ENCODE measurements at regions not wholly inside any gene's neighbourhood (a gene's known extent, or its start where the extent isn't known, plus 50 kb on each side); places are given as distances from the start of the nearest gene placed in this dataset.

DNA sequence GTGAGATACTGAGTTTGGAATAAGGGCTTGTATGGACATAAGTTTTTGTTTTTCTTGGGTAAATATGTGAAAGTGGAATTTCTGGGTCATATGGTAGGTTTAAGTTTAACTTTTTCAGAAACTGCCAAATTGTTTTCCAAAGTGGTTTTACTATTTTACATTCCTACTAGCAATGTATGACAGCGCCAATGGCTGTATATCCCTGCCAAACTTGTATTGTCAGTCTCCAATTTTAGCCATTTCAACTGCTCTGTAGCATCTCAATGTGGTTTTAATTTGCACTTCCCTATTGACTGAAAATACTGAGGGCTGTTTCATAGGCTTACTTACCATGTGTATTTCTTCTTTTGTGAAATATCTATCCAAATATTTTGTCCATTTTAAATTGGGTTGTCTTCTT, 90.5 kb upstream of the ZNF32 start:
- Histone ChIP-seq H3K36me3 (ENCODE audit: control insufficient read depth in 2 of 4, insufficient read depth in 4 of 4, low read length in 3 of 4) (no peaks in the 10 kb centered on the region), H4K20me1 (replicated peaks in 1 of 2; ENCODE audit: control insufficient read depth in 1 of 2, insufficient read depth in 2 of 2, low read length in 2 of 2) (no peaks in the 10 kb centered on the region), H3K79me2 (ENCODE audit: control insufficient read depth in 1 of 2, insufficient read depth in 2 of 2, low read length in 2 of 2) (no peaks in the 10 kb centered on the region), H2BK12ac (ENCODE audit: low read depth, low read length) (no peak overlapping the region), H2BK120ac (replicated peaks; ENCODE audit: low read depth, low read length) (no peak overlapping the region), H3K4me1 (replicated peaks in 1 of 4; ENCODE audit: control insufficient read depth in 3 of 4, insufficient read depth in 4 of 4, low read length in 3 of 4) (no peaks in the 10 kb centered on the region), H2BK15ac (ENCODE audit: low read length) (no peak overlapping the region), H4K8ac (ENCODE audit: extremely low read depth, insufficient read depth, low read length) (no peak overlapping the region), H3K27ac (ENCODE audit: low read depth, low read length) (no peak overlapping the region), H3K56ac (replicated peaks; ENCODE audit: insufficient read length, low read depth, low read length) (no peak overlapping the region), H3K18ac (ENCODE audit: extremely low read depth, low read length) (no peak overlapping the region), H3K9me3 (ENCODE audit: insufficient read depth in 2 of 2, low read depth in 1 of 2, low read length in 1 of 2) (no peaks in the 10 kb centered on the region), H2BK20ac (ENCODE audit: low read length) (no peak overlapping the region), H3K23ac (ENCODE audit: insufficient read length) (no peak overlapping the region), H2AK5ac (ENCODE audit: low read depth, low read length) (no peak overlapping the region), H4K5ac (ENCODE audit: insufficient read length, low read depth, low read length) (no peak overlapping the region), H3K79me1 (ENCODE audit: low read depth, low read length) (no peaks in the 10 kb centered on the region), H3K23me2 (ENCODE audit: low read depth, low read length) (no peaks in the 10 kb centered on the region), H3K4me3 (ENCODE audit: extremely low read depth in 1 of 4, insufficient read depth in 2 of 4, low read depth in 3 of 4, low read length in 4 of 4) (no peak overlapping the region), H4K91ac (replicated peaks; ENCODE audit: insufficient read length, low read length) (no peak overlapping the region), H3K9ac (replicated peaks in 1 of 4; ENCODE audit: extremely low read depth in 1 of 4, low read depth in 3 of 4, low read length in 3 of 4) (no peak overlapping the region), H2AFZ (ENCODE audit: low read length) (no peak overlapping the region), H2BK5ac (ENCODE audit: low read depth, low read length) (no peak overlapping the region), H3K14ac (ENCODE audit: insufficient read length) (no peak overlapping the region), H3K4me2 (ENCODE audit: insufficient read depth in 1 of 2, low read depth in 2 of 2, low read length in 2 of 2) (no peak overlapping the region), H3K27me3 (replicated peaks in 1 of 4; ENCODE audit: control insufficient read depth in 3 of 4, extremely low read depth in 1 of 4, insufficient read depth in 3 of 4, low read length in 3 of 4) (no peaks in the 10 kb centered on the region), H3K4ac (replicated peaks; ENCODE audit: insufficient read length, low read depth, low read length) (no peak overlapping the region)
- DNase-seq (ENCODE audit: low read depth in 1 of 2, low spot score in 2 of 2) (no peak), FAIRE-seq (no peak)
- 81% methylated on average over 1 of the region's 1 CpG; no CpG with 5 or more reads in 1 of the 2 experiments for WGBS, 2 experiments (ENCODE audit: extremely low coverage in 1 of 2, insufficient coverage in 1 of 2, insufficient read length in 1 of 2, insufficient replicate concordance in 2 of 2, low coverage in 1 of 2, low lambda C conversion rate in 2 of 2, missing lambda C conversion rate in 1 of 2)
- TF ChIP-seq SIRT6 (IDR thresholded peaks at IDR 0.05; ENCODE audit: low read length) (no peak), RFX5 (IDR thresholded peaks at IDR 0.05; ENCODE audit: borderline replicate concordance, low read depth, low read length) (no peak), BRCA1 (IDR thresholded peaks at IDR 0.05; ENCODE audit: low read depth, low read length) (no peak), MAFK (IDR thresholded peaks at IDR 0.05; ENCODE audit: low read depth, low read length) (no peak), SRF (IDR thresholded peaks at IDR 0.05; ENCODE audit: low read depth, low read length) (no peak), NANOG (IDR thresholded peaks at IDR 0.05; ENCODE audit: insufficient read depth, low read depth, low read length, poor library complexity, severe bottlenecking) (no peak), YY1 (IDR thresholded peaks at IDR 0.05; ENCODE audit: low read depth, low read length) (no peak), PHF8 (conservative IDR thresholded peaks at IDR 0.05; ENCODE audit: low read depth, low read length) (no peak), ASH2L (IDR thresholded peaks at IDR 0.05; ENCODE audit: low read length) (no peak), JUND (IDR thresholded peaks at IDR 0.05; ENCODE audit: low read length) (no peak), SAP30 (IDR thresholded peaks at IDR 0.05; ENCODE audit: insufficient read depth, insufficient replicate concordance, low read length) (no peak)
- TF ChIP-seq, protein P1, sequence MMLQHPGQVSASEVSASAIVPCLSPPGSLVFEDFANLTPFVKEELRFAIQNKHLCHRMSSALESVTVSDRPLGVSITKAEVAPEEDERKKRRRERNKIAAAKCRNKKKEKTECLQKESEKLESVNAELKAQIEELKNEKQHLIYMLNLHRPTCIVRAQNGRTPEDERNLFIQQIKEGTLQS (IDR thresholded peaks at IDR 0.05; ENCODE audit: insufficient read depth, low read depth, low read length), result no peak
- ChIA-PET CTCF (ENCODE audit: partially characterized antibody) (no interaction called here), POLR2A (ENCODE audit: partially characterized antibody) (no interaction called here)

Data from H1 (cell line).